Fibroblast of skin of left biceps (primary cell): ENCODE measurements at regions not wholly inside any gene's neighbourhood (a gene's known extent, or its start where the extent isn't known, plus 50 kb on each side); places are given as distances from the start of the nearest gene placed in this dataset.
"Not testable (repeated sequence)": the region's sequence is repeated elsewhere in the genome, so short reads cannot be mapped to it uniquely, and the experiment has no call there.

ENCODE experiments used
- DNase-seq, 2 experiments: peaks; one replicate each; pipeline ENCODE4 v3.0.0-alpha.2; 2013; ENCODE audit warnings: low read depth in 2 of 2

GRCh38 chr2:215658635-215659305, 222.9 kb upstream of the FN1 start:
- DNase-seq, result no peak

DNA sequence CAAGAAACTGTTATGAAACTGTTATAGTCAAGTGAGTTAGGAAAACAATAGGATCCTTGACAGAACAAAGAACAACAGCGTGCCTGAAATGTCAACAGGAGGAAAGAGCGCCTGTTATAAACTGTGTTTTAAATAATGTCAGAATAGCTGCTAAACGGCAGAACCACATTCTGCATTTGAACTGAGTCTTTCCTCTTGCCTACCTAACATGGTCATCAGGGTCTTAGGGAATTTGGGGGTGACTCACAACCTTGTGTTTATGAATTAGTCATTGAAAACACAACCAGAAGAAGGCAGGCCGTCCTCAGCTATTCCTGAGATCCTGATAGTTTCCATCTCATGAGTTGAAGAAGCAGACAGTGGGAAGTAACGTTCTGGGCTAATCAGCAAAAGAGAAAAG, 222.0 kb upstream of the FN1 start:
- DNase-seq, result peak; percentile 87 to 89

DNA sequence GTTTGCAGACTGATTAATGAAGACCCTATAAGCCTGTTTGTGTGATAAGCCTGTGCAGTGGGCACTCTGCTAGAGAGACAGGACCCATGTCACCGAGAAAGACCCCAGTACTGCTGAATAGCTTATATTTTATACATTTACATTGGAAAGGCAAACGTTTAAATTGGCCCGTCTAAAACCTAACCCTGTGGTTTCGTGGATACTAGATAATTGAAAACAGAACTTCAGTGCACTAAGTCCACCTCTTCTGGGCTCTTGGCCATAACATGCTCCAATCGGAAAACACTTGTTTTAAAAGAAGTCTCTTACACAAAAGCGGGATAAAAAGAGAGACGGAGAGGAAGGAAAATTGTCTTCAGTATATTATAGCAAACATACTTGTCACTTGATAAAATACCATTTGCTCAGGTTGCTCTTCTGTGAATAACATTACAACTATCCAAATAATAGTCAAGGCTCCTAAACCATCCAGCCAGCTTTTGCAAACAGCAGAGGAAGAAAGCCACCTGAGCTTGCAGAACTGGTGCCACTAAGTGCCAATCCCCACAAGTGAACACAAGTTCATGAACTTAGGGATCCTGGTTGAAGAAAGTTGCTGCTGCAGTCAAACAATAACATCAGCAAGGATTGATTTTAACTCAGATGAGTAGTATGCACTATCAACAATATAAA, 218.4 kb upstream of the FN1 start:
- peak; percentile 67 to 68 for DNase-seq

- no peak for DNase-seq
These were observed 217.6 kb upstream of the FN1 start for GRCh38 chr2:215653344-215654030.

GRCh38 chr2:215652388-215652787, 216.5 kb upstream of the FN1 start:
- DNase-seq, result no peak

DNA sequence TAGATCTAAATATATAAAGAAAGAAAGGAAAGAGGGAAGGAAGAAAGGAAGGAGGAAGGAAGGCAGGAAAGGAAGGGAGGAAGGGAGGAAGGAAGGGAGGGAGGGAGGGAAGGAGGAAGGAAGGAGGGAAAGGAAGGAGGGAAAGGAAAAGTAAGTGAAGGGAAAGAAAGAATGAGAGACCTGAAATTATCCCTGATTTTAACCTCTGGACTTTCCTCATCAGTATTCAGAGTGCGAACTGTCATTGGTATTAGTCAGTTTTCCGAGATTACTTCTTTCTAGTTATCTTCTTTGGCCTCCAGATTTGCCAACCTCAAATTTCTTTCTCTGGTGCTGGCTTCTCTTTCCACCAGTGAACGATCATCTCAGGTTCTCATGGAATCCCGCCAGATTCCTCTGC, 215.5 kb upstream of the FN1 start:
- DNase-seq, result no peak

DNA sequence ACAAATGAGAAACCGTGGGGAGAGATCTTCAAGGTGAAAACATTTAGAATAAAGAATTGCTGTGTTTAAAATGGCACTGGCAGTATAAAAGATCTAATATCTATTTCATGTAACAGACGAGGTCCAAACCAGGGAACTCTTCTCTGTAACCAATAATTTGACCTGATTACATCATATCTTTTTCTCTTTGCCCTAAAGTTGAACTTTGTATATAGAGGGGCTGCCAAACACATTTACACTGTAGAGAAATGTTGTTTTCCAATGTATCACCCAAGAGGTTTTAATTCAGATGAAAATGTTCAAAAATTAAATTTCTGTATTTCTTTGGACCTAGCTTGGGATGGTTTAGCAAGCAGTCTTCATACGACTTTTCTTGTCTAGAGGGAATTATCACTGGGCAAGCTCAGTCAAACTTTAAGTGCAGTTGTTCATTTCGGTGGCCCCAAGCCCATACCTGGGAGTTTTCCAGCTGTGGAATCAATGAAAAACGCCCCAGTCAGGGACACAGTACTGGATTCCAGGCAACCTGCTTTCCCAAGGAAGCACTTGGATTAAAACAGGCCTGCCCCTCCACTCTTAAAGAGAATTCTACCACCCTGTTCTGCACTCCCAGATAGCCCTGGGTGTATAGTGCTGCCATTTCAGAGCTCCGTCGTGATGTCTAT, 208.5 kb upstream of the FN1 start:
- DNase-seq, result no peak

DNA sequence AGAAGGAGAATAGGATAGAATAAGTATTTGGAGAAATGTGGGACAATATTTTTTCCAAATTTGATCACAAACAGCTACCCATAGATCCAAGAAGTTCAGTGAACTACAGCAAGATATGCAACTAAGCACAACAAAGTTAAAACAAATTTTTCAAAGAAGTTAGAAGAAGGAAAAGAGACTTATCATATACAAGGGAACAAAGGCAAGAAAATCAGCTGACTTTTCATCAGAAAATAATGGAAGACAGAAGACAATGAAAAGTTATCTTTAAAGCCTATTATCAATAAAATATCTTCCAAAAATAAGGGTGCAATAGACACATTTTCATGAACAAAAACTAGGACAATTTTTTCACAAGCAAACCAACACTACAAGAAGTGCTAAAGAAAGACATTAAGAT, 202.8 kb upstream of the FN1 start:
- no peak for DNase-seq

- DNase-seq, result no peak
These were observed 201.8 kb upstream of the FN1 start for GRCh38 chr2:215637651-215638050.

DNA sequence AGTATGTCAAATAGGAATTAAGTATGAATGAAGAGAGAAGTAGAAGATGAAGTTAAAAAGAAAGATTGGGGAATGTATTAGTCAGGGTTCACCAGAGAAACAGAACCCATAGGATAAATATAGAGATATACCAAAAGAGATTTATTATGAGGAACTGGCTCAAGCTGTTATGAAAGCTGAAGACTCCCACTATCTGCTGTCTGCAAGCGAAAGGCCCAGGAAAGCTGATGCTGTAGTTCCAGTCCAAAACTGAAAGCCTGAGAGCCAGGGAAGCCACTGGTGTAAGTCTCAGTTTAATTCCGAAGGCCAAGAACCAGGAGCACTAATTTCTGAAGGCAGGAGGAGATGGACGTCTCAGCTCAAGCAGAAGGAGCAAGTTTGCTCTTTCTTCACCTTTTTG, 200.9 kb upstream of the FN1 start:
- DNase-seq, result no peak

DNA sequence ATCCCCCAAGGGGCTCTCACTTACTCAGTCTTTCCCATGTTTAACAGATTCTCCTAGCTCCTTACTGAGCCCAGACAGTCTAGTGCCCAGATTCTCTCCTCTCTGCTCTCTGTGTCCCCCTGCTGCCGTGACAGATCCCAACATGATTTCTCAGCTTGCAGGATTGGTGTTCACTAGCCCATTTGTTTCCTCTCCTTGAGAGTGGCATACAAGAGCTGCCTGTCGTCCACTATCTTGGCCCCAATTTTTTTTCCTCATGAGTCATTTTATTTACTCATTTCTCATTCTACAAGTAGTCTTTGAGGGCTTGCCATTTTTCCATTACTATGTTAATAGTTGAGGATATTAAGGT, 199.9 kb upstream of the FN1 start:
- no peak for DNase-seq

DNA sequence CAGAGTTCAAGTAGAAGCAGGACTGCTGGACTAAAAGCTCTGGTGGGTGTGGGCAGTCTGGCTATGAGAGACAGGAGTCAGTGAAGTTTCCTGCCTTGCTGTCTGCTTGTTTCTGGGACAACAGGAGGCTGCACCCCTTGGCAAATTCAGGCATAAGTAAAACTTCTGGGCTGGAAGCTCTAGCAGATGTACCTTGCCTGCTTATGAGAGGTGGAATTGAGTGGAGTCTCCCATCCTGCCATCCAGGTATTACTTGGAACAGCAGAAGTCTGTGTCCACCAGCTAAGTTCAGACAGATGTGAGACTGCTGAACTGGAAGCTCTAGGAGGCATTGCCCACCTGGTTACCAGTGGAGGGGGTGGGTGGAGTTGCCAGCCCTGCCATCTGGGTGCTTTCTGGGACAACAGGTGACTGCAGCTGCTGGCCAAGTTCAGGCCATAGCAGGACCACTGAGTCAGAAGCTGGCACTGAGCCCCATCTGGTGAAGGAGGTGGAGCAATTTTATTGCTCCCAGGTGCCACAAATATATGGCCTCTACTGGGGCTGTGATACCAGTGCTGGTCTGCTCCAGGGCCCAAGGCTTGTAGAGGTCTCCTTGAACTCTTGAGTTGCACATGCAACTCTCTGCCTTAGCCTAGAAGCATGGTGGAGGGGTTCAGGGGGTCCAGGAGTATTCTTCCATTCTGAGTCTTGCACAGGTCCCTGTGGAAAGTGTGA, 199.4 kb upstream of the FN1 start:
- no peak for DNase-seq

GRCh38 chr2:215633360-215633759, 197.5 kb upstream of the FN1 start:
- no peak for DNase-seq

DNA sequence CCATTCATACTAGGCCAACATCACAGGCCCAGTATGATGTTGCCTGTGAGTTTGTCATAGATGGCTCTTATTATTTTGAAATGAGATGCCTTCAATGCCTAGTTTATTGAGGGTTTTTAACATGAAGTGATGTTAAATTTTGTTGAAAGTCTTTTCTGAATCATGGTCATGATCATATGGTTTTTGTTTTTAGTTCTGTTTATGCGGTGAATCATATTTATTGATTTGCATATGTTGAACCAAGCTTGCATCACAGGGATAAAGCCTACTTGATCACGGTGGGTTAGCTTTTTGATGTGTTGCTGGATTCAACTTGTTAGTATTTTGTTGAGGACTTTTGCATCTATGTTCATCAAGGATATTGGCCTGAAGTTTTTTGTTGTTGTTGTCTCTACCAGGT, 195.8 kb upstream of the FN1 start:
- no peak for DNase-seq

DNA sequence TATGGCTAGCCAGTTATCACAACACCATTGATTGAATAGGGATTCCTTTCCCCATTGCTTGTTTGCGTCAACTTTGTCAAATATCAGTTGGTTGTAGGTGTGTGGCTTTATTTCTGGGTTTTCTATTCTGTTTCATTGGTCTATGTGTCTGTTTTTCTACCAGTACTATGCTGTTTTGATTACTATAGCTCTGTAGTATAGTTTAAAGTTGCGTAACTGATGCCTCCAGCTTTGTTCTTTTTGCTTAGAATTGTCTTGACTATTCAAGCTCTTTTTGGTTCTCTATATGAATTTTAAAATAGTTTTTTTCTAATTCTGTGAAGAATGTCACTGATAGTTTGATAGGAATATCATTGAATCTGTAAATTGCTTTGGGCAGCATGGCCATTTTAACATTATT, 194.9 kb upstream of the FN1 start:
- not testable (repeated sequence) for DNase-seq

DNA sequence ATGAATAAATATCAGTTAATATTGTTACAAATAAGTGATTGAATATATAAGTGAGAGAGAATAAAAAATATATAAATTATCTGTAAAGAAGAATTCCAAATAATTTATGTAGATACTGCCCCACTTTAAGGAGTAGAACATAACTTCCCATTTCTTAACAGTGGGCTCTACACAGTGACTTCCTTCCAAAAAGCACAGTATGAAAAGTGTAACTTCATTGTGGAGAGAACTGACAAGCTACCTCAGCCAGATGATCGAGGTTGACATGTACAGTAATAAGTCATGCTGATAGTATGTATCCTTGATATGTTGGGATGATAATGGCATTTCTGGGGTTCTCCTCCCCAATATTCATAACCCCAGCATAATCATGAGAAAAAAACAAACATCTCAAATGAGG, 191.9 kb upstream of the FN1 start:
- no peak for DNase-seq

DNA sequence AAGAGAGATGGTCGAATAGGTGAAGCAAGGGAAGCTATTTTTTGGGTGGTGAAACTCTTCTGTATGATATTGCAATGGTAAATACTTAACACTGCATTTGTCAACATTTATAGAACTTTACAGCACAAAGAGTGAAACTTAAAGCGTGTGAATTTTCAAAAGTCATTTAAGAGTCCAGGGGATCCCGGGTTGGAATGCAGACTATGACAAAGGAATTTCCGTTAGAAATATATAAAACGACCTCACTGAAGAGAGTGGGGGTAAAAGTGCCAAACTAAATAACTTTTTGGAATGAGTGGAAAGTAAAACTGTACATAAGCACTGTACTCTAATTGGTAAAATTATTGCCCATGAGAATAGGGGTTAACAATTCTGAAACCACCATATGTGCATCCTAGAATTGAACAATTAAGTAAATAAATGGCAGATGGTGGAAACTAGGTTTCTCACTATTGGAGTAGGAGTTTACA, 191.0 kb upstream of the FN1 start:
- DNase-seq, result peak; percentile 60 to 70

DNA sequence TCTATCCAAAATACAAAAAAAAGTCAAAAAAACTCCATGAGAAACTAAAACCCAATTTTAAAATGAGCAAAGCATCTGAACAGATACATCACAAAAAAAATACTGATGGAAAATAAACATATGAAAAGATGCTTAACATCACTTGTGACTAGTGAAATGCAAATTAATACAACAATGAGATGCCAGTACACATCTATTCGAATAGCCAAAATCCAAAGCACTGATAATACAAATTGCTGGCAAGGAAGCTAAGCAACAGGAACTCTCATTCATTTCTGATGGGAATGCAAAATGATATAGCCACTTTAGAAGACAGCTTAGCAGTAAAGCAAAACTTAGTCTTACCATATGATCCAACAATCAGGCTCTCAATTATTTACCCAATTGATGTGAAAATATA, 190.2 kb upstream of the FN1 start:
- no peak for DNase-seq

GRCh38 chr2:215625207-215625606, 189.3 kb upstream of the FN1 start:
- no peak for DNase-seq

DNA sequence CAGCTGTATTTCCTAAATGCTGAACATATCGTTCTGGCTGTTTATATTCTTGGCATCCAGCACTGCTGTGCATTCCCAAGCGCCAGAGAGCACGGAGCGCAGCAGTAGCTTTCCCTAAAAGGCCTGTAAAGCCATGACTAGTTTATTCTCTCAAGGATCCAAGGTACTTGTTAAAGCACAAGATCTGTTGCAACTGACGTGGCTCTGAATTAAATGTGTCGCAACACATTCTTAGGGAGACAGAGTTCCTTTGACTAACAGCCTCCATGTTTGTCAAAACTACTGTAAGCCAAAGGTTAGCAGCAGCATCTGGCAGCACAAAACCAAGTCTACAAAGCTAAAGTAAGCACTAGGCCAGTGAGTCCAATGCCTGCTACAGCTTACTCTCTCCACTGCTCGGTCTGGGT, 188.6 kb upstream of the FN1 start:
- DNase-seq, result peak; percentile 95

DNA sequence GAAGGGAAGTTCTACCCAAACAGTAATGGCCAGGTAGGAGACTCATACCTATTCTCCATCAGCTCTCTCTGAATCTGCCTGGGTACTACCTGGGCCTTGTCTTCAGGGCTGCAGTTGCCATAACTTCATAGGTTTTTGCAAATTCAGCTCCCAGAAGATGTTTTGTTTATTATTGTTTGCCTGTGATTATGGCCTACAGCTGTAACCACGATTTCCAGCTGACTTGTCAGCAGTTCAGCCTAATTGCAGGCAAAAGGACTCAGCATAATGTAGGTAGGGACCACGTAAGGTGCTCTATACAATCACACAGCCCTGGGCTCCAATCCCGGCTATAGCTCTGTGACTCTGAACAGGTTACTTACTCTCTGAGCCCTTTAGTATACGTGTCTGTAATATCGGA, 187.0 kb upstream of the FN1 start:
- DNase-seq, result no peak

GRCh38 chr2:215621381-215621780, 185.5 kb upstream of the FN1 start:
- no peak for DNase-seq
